HepG2 (cell line): ENCODE measurements at regions not wholly inside any gene's neighbourhood (a gene's known extent, or its start where the extent isn't known, plus 50 kb on each side); places are given as distances from the start of the nearest gene placed in this dataset.

Experiments
- ATAC-seq: fragments of 200-7000 bp; cut with Tn5 transposase; 3 replicates; pipeline ENCODE4 v1.9.1; 2020; ENCODE audit warnings: mild to moderate bottlenecking, moderate library complexity
- BruUV-seq: library from RNA; stranded (reverse); fragments of 400-500 nt; replicated peaks from 2 replicates; lab custom pipeline; 2021; lab: Mats Ljungman, UMichigan
- CTCF ChIA-PET: fragments of 300-600 bp; formaldehyde crosslinking; extraction: SDS; loops from one replicate; lab custom pipeline; 2021; ENCODE audit warnings: low total read pairs, inconsistent platforms, low intra/inter-chr PET ratio; lab: Yijun Ruan, JAX
- POLR2A ChIA-PET: fragments of 350-600 bp; sonication (Branson Sonifier 250); formaldehyde crosslinking; loops from one replicate; lab custom pipeline; 2020; ENCODE audit warnings: antibody characterized with exemption, inconsistent platforms; lab: Yijun Ruan, JAX
- DNase-seq: peaks from one replicate; pipeline ENCODE4 v3.0.0-alpha.2; 2015; ENCODE audit warnings: low spot score
- FAIRE-seq: peaks from 3 replicates; lab custom pipeline; 2011; peaks lifted over from hg19 to GRCh38; lab: Jason Lieb, UNC
- H2AFZ ChIP-seq: one replicate; pipeline ENCODE4 v1.6.1; 2011; ENCODE audit warnings: low read length, inconsistent platforms
- H3K27ac ChIP-seq: fragments of 300-600 bp; 3 replicates; pipeline ENCODE4 v1.8.0; 2011; ENCODE audit warnings: mixed run types, mild to moderate bottlenecking, mixed read lengths, low read length, inconsistent platforms; ENCODE audit not compliant: insufficient read depth; ENCODE audit errors: extremely low read length
- H3K27me3 ChIP-seq, 2 experiments: fragments of 200-600 bp in 1 of 2; 2 replicates in 1 of 2; 3 replicates in 1 of 2; pipeline versions ENCODE4 v1.6.0 to v1.8.0; 2011; ENCODE audit warnings: low read length in 2 of 2, mild to moderate bottlenecking in 2 of 2, moderate library complexity in 2 of 2, inconsistent platforms in 1 of 2; ENCODE audit not compliant: insufficient read depth in 2 of 2, control insufficient read depth in 1 of 2
- H3K36me3 ChIP-seq, 2 experiments: fragments of 200-600 bp in 1 of 2; replicated peaks in 1 of 2; 2 replicates in 1 of 2; 3 replicates in 1 of 2; pipeline versions ENCODE4 v1.5.1 to v1.8.0; 2011; ENCODE audit warnings: low read length in 2 of 2, inconsistent platforms in 1 of 2; ENCODE audit not compliant: insufficient read depth in 2 of 2, control insufficient read depth in 1 of 2
- H3K4me1 ChIP-seq: 2 replicates; pipeline ENCODE4 v1.5.1; 2012; ENCODE audit warnings: low read length, inconsistent platforms; ENCODE audit not compliant: insufficient read depth
- H3K4me2 ChIP-seq: 2 replicates; pipeline ENCODE4 v1.6.0; 2011; ENCODE audit warnings: low read depth, low read length, inconsistent platforms
- H3K4me3 ChIP-seq, 3 experiments: fragments of 200-600 bp in 1 of 3; sonication (generic), shearing (Covaris generic) in 1 of 3; replicated peaks in 1 of 3; 2 replicates each; pipeline ENCODE4 v1.5.1; 2011 to 2016; ENCODE audit warnings: low read length in 3 of 3, inconsistent platforms in 2 of 3, low read depth in 2 of 3, mild to moderate bottlenecking in 2 of 3, control low read depth in 1 of 3, mixed read lengths in 1 of 3; ENCODE audit not compliant: insufficient read depth in 1 of 3
- H3K79me2 ChIP-seq: one replicate; pipeline ENCODE4 v1.6.1; 2011; ENCODE audit warnings: low read length, inconsistent platforms; ENCODE audit not compliant: insufficient read depth
- H3K9ac ChIP-seq: 2 replicates; pipeline ENCODE4 v1.6.0; 2011; ENCODE audit warnings: mild to moderate bottlenecking, low read depth, low read length, inconsistent platforms; ENCODE audit not compliant: insufficient read depth
- H3K9me3 ChIP-seq: 2 replicates; pipeline ENCODE4 v1.5.1; 2012; ENCODE audit warnings: mild to moderate bottlenecking, low read length
- H4K20me1 ChIP-seq: 2 replicates; pipeline ENCODE4 v1.6.0; 2011; ENCODE audit warnings: inconsistent platforms, mild to moderate bottlenecking, low read length, moderate library complexity; ENCODE audit not compliant: insufficient read depth
- LRRFIP1 ChIP-seq: sonication (generic); formaldehyde crosslinking; conservative IDR thresholded peaks from 2 replicates; pipeline ENCODE4 v1.4.0; 2020; ENCODE audit warnings: missing genetic modification reagents
- SMC3 ChIP-seq: IDR thresholded peaks from 2 replicates; pipeline ENCODE4 v1.6.1; 2011; ENCODE audit warnings: low read length, improper control_type of control experiment
- ZNF432 ChIP-seq: sonication (generic); formaldehyde crosslinking; IDR thresholded peaks from 2 replicates; pipeline ENCODE4 v1.5.0; 2020; ENCODE audit warnings: missing genetic modification reagents, mild to moderate bottlenecking, borderline replicate concordance
- WGBS: methylation state at CpG from one replicate; pipeline ENCODE4 v1.1.6; 2017; ENCODE audit warnings: low lambda C conversion rate; 5-methylcytosine and 5-hydroxymethylcytosine counted together
- in situ Hi-C: cut with HindIII; loops from 2 replicates; pipeline ENCODE4 v1.10.0; 2017; ENCODE audit warnings: low pct_unique_long_range_greater_than_20kb; ENCODE audit not compliant: extremely low pct_ligation_motif_present
- intact Hi-C: fragments of 100-400 bp; cut with micrococcal nuclease; formaldehyde crosslinking; loops from one replicate; pipeline ENCODE4 v1.10.0; 2022; ENCODE audit not compliant: unreplicated experiment
- TF ChIP-seq, protein P1 (sequence below): sonication (generic); formaldehyde crosslinking; IDR thresholded peaks from 2 replicates; pipeline ENCODE4 v1.4.0; 2020; ENCODE audit warnings: missing genetic modification reagents
- TF ChIP-seq, protein P2 (sequence below): sonication (generic); formaldehyde crosslinking; IDR thresholded peaks from 2 replicates; pipeline ENCODE4 v1.5.0; 2020; ENCODE audit warnings: mild to moderate bottlenecking, missing genetic modification reagents, borderline replicate concordance

GRCh38 chr10:107865691-107866090 lies 701.2 kb upstream of the SORCS1 start (continued):
- TF ChIP-seq LRRFIP1 (CRISPR knock-in tag) (no peak), SMC3 (no peak)

GRCh38 chr10:107859065-107859464 lies 694.6 kb upstream of the SORCS1 start:
- no peaks in the 10 kb centered on the region for H4K20me1 ChIP-seq
- TF ChIP-seq, protein P1, sequence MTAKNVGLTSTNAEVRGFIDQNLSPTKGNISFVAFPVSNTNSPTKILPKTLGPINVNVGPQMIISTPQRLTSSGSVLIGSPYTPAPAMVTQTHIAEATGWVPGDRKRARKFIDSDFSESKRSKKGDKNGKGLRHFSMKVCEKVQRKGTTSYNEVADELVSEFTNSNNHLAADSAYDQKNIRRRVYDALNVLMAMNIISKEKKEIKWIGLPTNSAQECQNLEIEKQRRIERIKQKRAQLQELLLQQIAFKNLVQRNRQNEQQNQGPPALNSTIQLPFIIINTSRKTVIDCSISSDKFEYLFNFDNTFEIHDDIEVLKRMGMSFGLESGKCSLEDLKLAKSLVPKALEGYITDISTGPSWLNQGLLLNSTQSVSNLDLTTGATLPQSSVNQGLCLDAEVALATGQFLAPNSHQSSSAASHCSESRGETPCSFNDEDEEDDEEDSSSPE, result no peak
- TF ChIP-seq, protein P2, sequence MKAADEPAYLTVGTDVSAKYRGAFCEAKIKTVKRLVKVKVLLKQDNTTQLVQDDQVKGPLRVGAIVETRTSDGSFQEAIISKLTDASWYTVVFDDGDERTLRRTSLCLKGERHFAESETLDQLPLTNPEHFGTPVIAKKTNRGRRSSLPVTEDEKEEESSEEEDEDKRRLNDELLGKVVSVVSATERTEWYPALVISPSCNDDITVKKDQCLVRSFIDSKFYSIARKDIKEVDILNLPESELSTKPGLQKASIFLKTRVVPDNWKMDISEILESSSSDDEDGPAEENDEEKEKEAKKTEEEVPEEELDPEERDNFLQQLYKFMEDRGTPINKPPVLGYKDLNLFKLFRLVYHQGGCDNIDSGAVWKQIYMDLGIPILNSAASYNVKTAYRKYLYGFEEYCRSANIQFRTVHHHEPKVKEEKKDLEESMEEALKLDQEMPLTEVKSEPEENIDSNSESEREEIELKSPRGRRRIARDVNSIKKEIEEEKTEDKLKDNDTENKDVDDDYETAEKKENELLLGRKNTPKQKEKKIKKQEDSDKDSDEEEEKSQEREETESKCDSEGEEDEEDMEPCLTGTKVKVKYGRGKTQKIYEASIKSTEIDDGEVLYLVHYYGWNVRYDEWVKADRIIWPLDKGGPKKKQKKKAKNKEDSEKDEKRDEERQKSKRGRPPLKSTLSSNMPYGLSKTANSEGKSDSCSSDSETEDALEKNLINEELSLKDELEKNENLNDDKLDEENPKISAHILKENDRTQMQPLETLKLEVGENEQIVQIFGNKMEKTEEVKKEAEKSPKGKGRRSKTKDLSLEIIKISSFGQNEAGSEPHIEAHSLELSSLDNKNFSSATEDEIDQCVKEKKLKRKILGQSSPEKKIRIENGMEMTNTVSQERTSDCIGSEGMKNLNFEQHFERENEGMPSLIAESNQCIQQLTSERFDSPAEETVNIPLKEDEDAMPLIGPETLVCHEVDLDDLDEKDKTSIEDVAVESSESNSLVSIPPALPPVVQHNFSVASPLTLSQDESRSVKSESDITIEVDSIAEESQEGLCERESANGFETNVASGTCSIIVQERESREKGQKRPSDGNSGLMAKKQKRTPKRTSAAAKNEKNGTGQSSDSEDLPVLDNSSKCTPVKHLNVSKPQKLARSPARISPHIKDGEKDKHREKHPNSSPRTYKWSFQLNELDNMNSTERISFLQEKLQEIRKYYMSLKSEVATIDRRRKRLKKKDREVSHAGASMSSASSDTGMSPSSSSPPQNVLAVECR (CRISPR knock-in tag), result no peak
- TF ChIP-seq ZNF432 (CRISPR knock-in tag), result no peak
- DNase-seq (no peak), ATAC-seq (no peak), FAIRE-seq (no peak)
- in situ Hi-C loops, result no loop called here
- intact Hi-C loops, result no loop called here
- no peak overlapping the region for H3K9ac ChIP-seq
- no peaks in the 10 kb centered on the region for H3K27me3 ChIP-seq
- POLR2A ChIA-PET, result no interaction called here
- H3K4me3 ChIP-seq, result no peak overlapping the region
- 6% methylated on average over 5 of the region's 5 CpGs for WGBS
- no peaks in the 10 kb centered on the region for H3K36me3 ChIP-seq
- no peak overlapping the region for H3K27ac ChIP-seq
- H3K9me3 ChIP-seq, result peaks cover 83% of the 10 kb centered on the region
- H3K4me2 ChIP-seq, result no peak overlapping the region
- H3K79me2 ChIP-seq, result no peaks in the 10 kb centered on the region
- H2AFZ ChIP-seq, result no peak overlapping the region
- no TSS peak for BruUV-seq
- CTCF ChIA-PET, result no interaction called here
- H3K4me1 ChIP-seq, result no peaks in the 10 kb centered on the region
